Hepatocyte (in vitro differentiated cells): ENCODE measurements at regions not wholly inside any gene's neighbourhood (a gene's known extent, or its start where the extent isn't known, plus 50 kb on each side); places are given as distances from the start of the nearest gene placed in this dataset.

Experiments used
- CTCF ChIP-seq: fragments of 200-600 bp; sonication (generic); IDR thresholded peaks from 2 replicates; pipeline ENCODE4 v1.5.1; 2016; ENCODE audit warnings: antibody characterized with exemption, mild to moderate bottlenecking; ENCODE audit not compliant: poor library complexity
- EZH2 ChIP-seq: fragments of 200-600 bp; sonication (generic); IDR thresholded peaks from 2 replicates; pipeline ENCODE4 v1.6.1; 2016; ENCODE audit warnings: antibody characterized with exemption, mild to moderate bottlenecking, borderline replicate concordance

- TF ChIP-seq CTCF (no peak), EZH2 (peak; percentile 42)
Observed at GRCh38 chr12:41992692-41993215, 151.9 kb downstream of the GXYLT1 start.
